HCT116 (cell line): ENCODE measurements at regions not wholly inside any gene's neighbourhood (a gene's known extent, or its start where the extent isn't known, plus 50 kb on each side); places are given as distances from the start of the nearest gene placed in this dataset.

ENCODE experiments used
- CTCF ChIP-seq, 3 experiments: fragments of 200-600 bp in 1 of 3; sonication (generic) in 1 of 3; IDR thresholded peaks in 2 of 3; conservative IDR thresholded peaks in 1 of 3; 2 replicates each; pipeline ENCODE4 v1.5.1; 2012 to 2017; ENCODE audit warnings: low read depth in 2 of 3, low read length in 2 of 3, antibody characterized with exemption in 1 of 3, borderline replicate concordance in 1 of 3, control low read depth in 1 of 3, mild to moderate bottlenecking in 1 of 3, mixed read lengths in 1 of 3, mixed run types in 1 of 3, moderate library complexity in 1 of 3; ENCODE audit not compliant: insufficient read depth in 1 of 3
- EZH2 ChIP-seq: fragments of 200-600 bp; sonication (generic); IDR thresholded peaks from 2 replicates; pipeline ENCODE4 v1.6.1; 2017; ENCODE audit warnings: antibody characterized with exemption, mixed run types
- JUND ChIP-seq: IDR thresholded peaks from 2 replicates; pipeline ENCODE4 v1.6.1; 2012
- POLR2A ChIP-seq: IDR thresholded peaks from 2 replicates; pipeline ENCODE4 v1.7.0; 2011; ENCODE audit warnings: borderline replicate concordance; ENCODE audit not compliant: insufficient read depth, insufficient read length; ENCODE audit errors: extremely low read depth
- POLR2AphosphoS5 ChIP-seq: IDR thresholded peaks from 2 replicates; pipeline ENCODE4 v1.6.1; 2011; ENCODE audit warnings: mild to moderate bottlenecking, low read depth, low read length, moderate library complexity
- SP1 ChIP-seq: IDR thresholded peaks from 2 replicates; pipeline ENCODE4 v1.6.1; 2012; ENCODE audit warnings: low read depth
- TCF7L2 ChIP-seq: IDR thresholded peaks from 2 replicates; pipeline ENCODE4 v1.7.0; 2011; ENCODE audit warnings: borderline replicate concordance, inconsistent platforms; ENCODE audit not compliant: insufficient read depth, insufficient read length; ENCODE audit errors: extremely low read depth
- YY1 ChIP-seq: IDR thresholded peaks from 2 replicates; pipeline ENCODE4 v1.6.1; 2011; ENCODE audit warnings: low read length, low read depth, moderate library complexity, mild to moderate bottlenecking; ENCODE audit not compliant: insufficient replicate concordance; ENCODE audit errors: extremely low read depth
- ZBTB33 ChIP-seq: IDR thresholded peaks from 2 replicates; pipeline ENCODE4 v1.6.1; 2011; ENCODE audit warnings: mild to moderate bottlenecking, low read length, moderate library complexity; ENCODE audit not compliant: insufficient replicate concordance; ENCODE audit errors: extremely low read depth
- ZFX ChIP-seq: fragments of 450-650 bp; IDR thresholded peaks from 2 replicates; pipeline ENCODE4 v1.6.1; 2017

DNA sequence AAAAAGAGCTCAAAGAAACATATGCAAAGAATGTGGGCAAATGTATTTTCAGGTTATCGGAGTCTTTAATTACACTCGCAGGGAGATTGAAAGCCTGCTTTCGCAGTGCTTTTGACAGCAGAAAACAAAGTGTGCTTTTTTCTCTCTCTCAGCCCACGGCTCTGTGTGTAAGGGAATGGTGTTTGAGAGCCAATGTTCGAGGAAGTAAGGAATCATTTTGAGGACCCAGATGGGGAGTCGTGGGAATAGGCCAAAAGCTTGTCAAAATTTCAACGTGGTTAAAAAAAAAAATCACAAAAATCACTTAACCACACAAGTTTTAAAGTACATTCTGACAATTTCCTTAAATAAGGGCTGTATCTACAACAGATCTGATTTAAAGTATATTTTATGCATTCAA is 197.1 kb upstream of the IRS2 start:
- TF ChIP-seq CTCF (IDR thresholded peaks at IDR 0.05 in 2 of 3, conservative IDR thresholded peaks at IDR 0.05 in 1 of 3; ENCODE audit: borderline replicate concordance in 1 of 3, insufficient read depth in 1 of 3, low read depth in 2 of 3, low read length in 2 of 3) = no peak
- TF ChIP-seq POLR2A = no peak
- no peak for TF ChIP-seq POLR2AphosphoS5
- TF ChIP-seq ZFX = no peak
- no peak for TF ChIP-seq YY1
- no peak for TF ChIP-seq TCF7L2
- no peak for TF ChIP-seq EZH2
- no peak for TF ChIP-seq JUND
- no peak for TF ChIP-seq SP1
- no peak for TF ChIP-seq ZBTB33
